SU-DHL-6 (cell line): ENCODE measurements at regions not wholly inside any gene's neighbourhood (a gene's known extent, or its start where the extent isn't known, plus 50 kb on each side); places are given as distances from the start of the nearest gene placed in this dataset.

ENCODE experiments used
- H2AFZ ChIP-seq: fragments of 200-600 bp; sonication (generic); 2 replicates; pipeline ENCODE4 v1.6.1; 2014; ENCODE audit warnings: low read depth, mild to moderate bottlenecking, moderate library complexity, mixed read lengths, antibody characterized with exemption, low read length; ENCODE audit not compliant: severe bottlenecking
- H3F3A ChIP-seq: fragments of 200-600 bp; shearing (Covaris generic); 2 replicates; pipeline ENCODE4 v1.6.0; 2016; ENCODE audit warnings: antibody characterized with exemption, mild to moderate bottlenecking; ENCODE audit not compliant: insufficient read depth
- H3K27ac ChIP-seq: fragments of 200-600 bp; sonication (generic); 2 replicates; pipeline ENCODE4 v1.5.1; 2016; ENCODE audit warnings: low read depth, mild to moderate bottlenecking, low read length, moderate library complexity, mixed read lengths
- H3K27me3 ChIP-seq: fragments of 200-600 bp; sonication (generic), shearing (Covaris generic); 2 replicates; pipeline ENCODE4 v1.6.0; 2014; ENCODE audit warnings: mild to moderate bottlenecking, low read length
- H3K36me3 ChIP-seq: fragments of 200-600 bp; sonication (generic); 2 replicates; pipeline ENCODE4 v1.6.1; 2014; ENCODE audit warnings: mild to moderate bottlenecking, low read length, mixed read lengths
- H3K4me2 ChIP-seq: fragments of 300-600, 200-600 bp; shearing (Covaris generic), sonication (generic); 2 replicates; pipeline ENCODE4 v1.6.0; 2014; ENCODE audit warnings: low read length, low read depth, mild to moderate bottlenecking; ENCODE audit not compliant: poor library complexity, severe bottlenecking
- H3K4me3 ChIP-seq: fragments of 200-600 bp; sonication (generic); 2 replicates; pipeline ENCODE4 v1.5.1; 2014; ENCODE audit warnings: antibody characterized with exemption, low read length, mild to moderate bottlenecking, mixed read lengths; ENCODE audit not compliant: insufficient read depth, poor library complexity, severe bottlenecking
- H3K79me2 ChIP-seq: fragments of 200-600 bp; sonication (generic); 2 replicates; pipeline ENCODE4 v1.6.1; 2014; ENCODE audit warnings: mild to moderate bottlenecking, low read length, moderate library complexity; ENCODE audit not compliant: insufficient read depth
- H3K9ac ChIP-seq: fragments of 200-600 bp; sonication (generic); 2 replicates; pipeline ENCODE4 v1.7.0; 2014; ENCODE audit warnings: mild to moderate bottlenecking, low read length
- H3K9me2 ChIP-seq: fragments of 200-600 bp; sonication (generic); replicated peaks from 2 replicates; pipeline ENCODE4 v1.6.1; 2014; ENCODE audit warnings: low read length; ENCODE audit not compliant: insufficient read depth
- H3K9me3 ChIP-seq: fragments of 200-600 bp; sonication (generic); 2 replicates; pipeline ENCODE4 v1.6.1; 2014; ENCODE audit warnings: low read length, mixed read lengths; ENCODE audit not compliant: insufficient read depth
- H4K20me1 ChIP-seq: fragments of 200-600 bp; sonication (generic); 2 replicates; pipeline ENCODE4 v1.6.1; 2014; ENCODE audit warnings: low read depth, mild to moderate bottlenecking, antibody characterized with exemption, low read length, moderate library complexity, mixed read lengths
- CTCF ChIP-seq: fragments of 200-600 bp; sonication (generic); IDR thresholded peaks from one replicate; pipeline ENCODE4 v1.5.1; 2017; ENCODE audit warnings: antibody characterized with exemption, mild to moderate bottlenecking, low read length, moderate library complexity; ENCODE audit not compliant: insufficient read depth, poor library complexity, severe bottlenecking
- EZH2phosphoT487 ChIP-seq: fragments of 200-600 bp; sonication (generic), shearing (Covaris generic); conservative IDR thresholded peaks from 2 replicates; pipeline ENCODE4 v1.6.1; 2018; ENCODE audit warnings: mild to moderate bottlenecking, antibody characterized with exemption, low read length, moderate library complexity, mixed read lengths

GRCh38 chr11:115933564-115933963, 429.3 kb upstream of the CADM1 start:
- Histone ChIP-seq H3K9ac (no peak overlapping the region), H3K4me2 (no peak overlapping the region), H2AFZ (no peak overlapping the region), H3K79me2 (no peaks in the 10 kb centered on the region), H3K9me3 (no peaks in the 10 kb centered on the region), H3K9me2 (no peaks in the 10 kb centered on the region), H4K20me1 (no peaks in the 10 kb centered on the region), H3K27ac (no peak overlapping the region), H3K4me3 (no peak overlapping the region), H3F3A (0 out of 2 replicates have a peak, but pooled peaks cover 10% of the 10 kb centered on the region), H3K27me3 (no peaks in the 10 kb centered on the region), H3K36me3 (no peaks in the 10 kb centered on the region)
- TF ChIP-seq CTCF (no peak), EZH2phosphoT487 (no peak)

GRCh38 chr11:115931548-115932083, 427.4 kb upstream of the CADM1 start:
- 0 out of 2 replicates have a peak, but pooled peaks cover 10% of the 10 kb centered on the region for H3F3A ChIP-seq
- 0 out of 2 replicates have a peak overlapping the region, but pooled peaks have one; percentile 11 for H3K9ac ChIP-seq
- no peak overlapping the region for H2AFZ ChIP-seq
- no peaks in the 10 kb centered on the region for H3K9me3 ChIP-seq
- H3K27me3 ChIP-seq = no peaks in the 10 kb centered on the region
- H3K4me3 ChIP-seq = peak overlapping the region; percentile 22
- H3K79me2 ChIP-seq = no peaks in the 10 kb centered on the region
- no peaks in the 10 kb centered on the region for H4K20me1 ChIP-seq
- H3K9me2 ChIP-seq = no peaks in the 10 kb centered on the region
- H3K36me3 ChIP-seq = no peaks in the 10 kb centered on the region
- peak overlapping the region; percentile 50 for H3K4me2 ChIP-seq
- H3K27ac ChIP-seq = peak overlapping the region; percentile 81
- TF ChIP-seq EZH2phosphoT487 (no peak), CTCF (no peak)

- Histone ChIP-seq H3K27me3 (no peaks in the 10 kb centered on the region), H2AFZ (no peak overlapping the region), H3K9me2 (no peaks in the 10 kb centered on the region), H3K4me2 (peak overlapping the region; percentile 50), H3F3A (0 out of 2 replicates have a peak, but pooled peaks cover 10% of the 10 kb centered on the region), H3K9ac (peak overlapping the region; percentile 33), H4K20me1 (no peaks in the 10 kb centered on the region), H3K79me2 (no peaks in the 10 kb centered on the region), H3K36me3 (no peaks in the 10 kb centered on the region), H3K4me3 (peak overlapping the region; percentile 22), H3K27ac (peak overlapping the region; percentile 81), H3K9me3 (no peaks in the 10 kb centered on the region)
- TF ChIP-seq CTCF = no peak
- TF ChIP-seq EZH2phosphoT487 = no peak
These were observed 426.8 kb upstream of the CADM1 start for GRCh38 chr11:115930886-115931547.
